HG03135 (cell line): ENCODE measurements at regions not wholly inside any gene's neighbourhood (a gene's known extent, or its start where the extent isn't known, plus 50 kb on each side); places are given as distances from the start of the nearest gene placed in this dataset.
A peak's percentile ranks its signal among the peaks of the same experiment; 100 is the strongest.

Experiments
- ATAC-seq: cut with Tn5 transposase; IDR thresholded peaks from one replicate; pipeline ENCODE4 v1.9.1; 2021; ENCODE audit warnings: mild to moderate bottlenecking, moderate library complexity; ENCODE audit not compliant: unreplicated experiment

DNA sequence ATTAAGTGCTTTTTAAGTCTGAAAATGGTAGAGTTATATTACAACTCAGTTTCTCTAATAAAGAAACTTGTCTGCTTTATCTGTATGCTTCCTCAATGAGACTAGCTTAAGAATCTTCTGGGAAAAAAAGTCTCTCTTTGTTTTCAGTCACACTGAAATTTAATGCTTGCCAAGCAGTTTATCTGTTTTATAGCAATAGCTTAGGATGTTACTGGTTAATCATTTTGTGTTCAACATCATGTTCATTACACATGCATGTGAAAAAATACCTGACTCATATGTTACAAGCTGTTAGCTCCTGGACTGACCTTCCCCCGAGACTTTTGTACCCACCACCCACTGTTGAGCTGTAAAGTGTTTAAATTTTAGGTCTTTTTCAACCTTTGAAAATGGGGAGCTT lies 706.2 kb upstream of the CBLB start:
- no peak for ATAC-seq

DNA sequence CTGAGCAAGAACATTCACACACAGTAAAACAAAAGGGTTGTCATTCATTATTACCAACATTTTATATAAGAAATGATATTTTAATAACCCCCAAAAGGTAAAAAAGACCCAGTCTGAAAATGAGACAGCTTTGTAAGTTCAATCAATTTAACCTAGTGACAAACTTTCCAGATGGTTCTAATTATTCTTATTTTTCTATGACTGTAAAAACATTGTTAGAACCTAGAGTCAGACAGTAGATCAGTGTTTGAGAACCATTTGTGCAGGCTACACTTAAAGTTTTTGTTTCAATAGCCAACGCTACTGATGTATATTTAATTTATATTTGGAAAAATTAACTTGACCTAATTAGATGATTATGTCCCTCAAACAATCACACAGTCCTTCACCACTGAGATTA lies 708.4 kb upstream of the CBLB start:
- ATAC-seq, result no peak

- no peak for ATAC-seq
Measured at GRCh38 chr3:106578911-106579310, 710.1 kb upstream of the CBLB start.

GRCh38 chr3:106582151-106582550 lies 713.3 kb upstream of the CBLB start:
- ATAC-seq, result no peak

- no peak for ATAC-seq
Measured at GRCh38 chr3:106587551-106587950, 718.7 kb upstream of the CBLB start.

DNA sequence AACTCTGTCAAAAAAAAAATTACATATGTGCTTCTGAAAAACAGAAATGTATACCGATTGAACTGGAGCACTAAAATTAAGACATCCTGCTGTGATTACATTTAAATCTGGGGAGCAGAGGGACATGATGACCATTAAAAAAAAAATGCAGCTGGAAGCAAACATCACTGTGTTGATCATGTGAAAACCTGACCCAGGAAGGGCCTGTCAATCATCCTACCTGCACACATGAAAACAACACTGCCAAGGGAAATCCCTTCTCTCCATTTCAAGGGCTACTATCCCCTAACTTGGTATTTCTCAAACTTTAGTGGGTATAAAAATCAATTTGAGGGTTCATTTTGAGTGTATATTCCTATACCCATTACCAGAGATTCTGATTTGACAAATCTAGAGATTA lies 719.9 kb upstream of the CBLB start:
- no peak for ATAC-seq

- ATAC-seq, result no peak
Measured at GRCh38 chr3:106589311-106589942, 720.6 kb upstream of the CBLB start.

DNA sequence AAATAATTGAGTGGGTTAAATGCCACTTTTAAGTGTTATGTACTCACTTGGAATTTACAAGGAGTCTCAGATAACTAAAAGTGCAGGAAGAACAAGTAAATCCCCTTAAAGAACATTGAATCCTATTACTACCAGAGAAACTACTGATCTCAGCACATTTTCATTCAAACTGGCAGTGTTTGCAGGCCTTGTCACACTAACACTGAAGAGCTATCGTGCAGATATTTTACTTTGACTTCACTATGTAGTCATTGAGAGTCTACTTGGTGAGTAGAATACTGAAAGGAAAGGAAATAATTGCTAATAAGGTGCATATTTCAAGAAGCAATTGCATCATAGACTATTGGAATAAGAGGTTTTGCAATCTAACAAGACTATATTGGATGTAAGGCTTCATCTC lies 721.4 kb upstream of the CBLB start:
- ATAC-seq, result no peak

GRCh38 chr3:106593381-106593780 lies 724.6 kb upstream of the CBLB start:
- no peak for ATAC-seq

DNA sequence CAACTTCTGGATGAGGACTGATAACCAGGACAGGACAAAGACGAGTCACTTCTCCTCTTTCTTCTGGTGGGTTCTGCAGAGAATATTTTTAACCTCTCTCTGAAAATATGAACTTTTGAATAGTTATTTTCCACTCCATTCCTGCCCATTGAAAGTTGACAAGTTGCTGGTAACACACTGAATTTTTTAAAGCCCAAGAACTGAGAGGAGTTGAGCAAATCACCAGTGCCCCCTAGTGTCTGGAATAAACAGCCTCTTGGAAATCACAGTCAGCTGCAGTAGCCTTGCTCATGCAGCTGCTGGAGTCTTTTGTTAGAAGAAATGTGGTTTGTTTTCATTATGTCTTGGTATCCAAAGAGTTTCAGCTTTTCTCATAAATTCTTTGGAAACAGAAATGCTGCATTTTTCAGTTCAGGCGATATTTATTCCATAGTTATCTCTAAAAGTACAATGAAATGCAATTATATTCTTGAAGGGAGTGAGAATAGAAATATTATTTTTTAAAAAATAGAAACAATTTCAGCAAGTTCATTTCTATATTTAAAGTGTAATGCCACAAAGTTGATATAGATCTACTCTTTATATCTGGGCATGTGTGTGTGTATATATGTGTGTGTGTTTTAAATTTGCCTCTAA lies 741.0 kb upstream of the CBLB start:
- peak; percentile 76 for ATAC-seq

DNA sequence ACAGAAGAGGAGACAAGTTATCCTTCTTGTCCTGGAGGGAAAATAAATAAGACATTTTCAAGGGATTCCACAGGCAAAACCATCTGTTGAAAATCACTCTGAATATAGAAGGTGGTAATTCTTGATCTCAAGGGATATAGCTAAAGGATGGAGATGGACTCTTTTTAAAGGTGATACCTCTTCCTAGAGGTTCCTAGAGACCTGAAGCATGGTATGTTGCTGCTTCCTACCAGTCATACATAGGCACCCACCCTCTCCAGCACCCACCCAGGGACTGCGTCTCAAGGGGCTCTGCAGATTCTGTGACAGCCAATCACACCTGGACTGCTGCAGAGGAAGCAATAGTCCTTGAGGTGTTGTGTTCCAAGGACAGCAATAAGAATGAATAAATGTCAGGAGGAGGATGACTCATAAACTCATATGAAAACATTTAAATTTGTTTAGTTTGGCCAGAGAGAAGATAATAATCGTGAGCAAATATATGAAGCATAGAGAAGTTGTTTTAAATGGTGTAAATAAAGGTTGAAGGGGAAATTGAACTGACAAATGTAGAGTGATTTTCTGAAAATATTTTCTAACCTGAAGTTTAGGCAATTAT lies 741.6 kb upstream of the CBLB start:
- ATAC-seq, result no peak

DNA sequence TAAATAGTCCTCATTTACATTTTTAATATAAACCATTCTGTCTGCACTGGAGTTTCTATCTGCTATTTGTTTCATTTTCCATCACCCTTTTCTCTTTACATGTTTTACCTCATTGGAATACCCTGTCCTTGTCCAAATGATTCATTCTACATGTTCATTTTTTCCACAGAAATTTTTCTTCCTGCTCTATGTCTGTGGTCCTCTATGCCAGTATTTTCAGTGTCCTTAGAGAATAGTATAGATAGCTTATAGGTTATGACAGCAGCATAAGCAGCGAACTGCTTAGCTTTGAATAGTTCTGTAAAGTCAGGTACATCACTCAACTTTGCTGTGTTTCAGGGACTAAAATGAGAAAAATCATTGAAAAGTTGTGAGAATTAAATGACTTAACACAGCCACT lies 742.3 kb upstream of the CBLB start:
- ATAC-seq, result no peak

DNA sequence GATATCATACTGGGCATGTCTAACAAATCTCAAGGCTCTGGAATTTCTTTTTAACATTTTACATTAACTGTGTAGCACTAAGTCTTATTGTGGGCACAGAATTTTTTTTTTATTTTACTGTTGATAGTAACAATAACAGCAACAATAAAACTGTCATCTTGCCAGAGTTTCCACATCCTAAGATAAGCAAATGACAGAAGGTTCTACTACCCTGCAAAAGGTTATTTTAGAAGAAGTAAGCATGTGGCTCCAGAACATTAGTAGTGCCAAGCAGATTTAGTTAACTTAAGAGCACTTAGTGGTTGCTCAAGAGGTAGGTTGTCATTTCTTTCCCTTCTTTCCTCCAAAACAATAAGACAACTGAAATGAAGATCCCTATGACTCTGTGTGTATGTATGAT lies 743.0 kb upstream of the CBLB start:
- no peak for ATAC-seq

DNA sequence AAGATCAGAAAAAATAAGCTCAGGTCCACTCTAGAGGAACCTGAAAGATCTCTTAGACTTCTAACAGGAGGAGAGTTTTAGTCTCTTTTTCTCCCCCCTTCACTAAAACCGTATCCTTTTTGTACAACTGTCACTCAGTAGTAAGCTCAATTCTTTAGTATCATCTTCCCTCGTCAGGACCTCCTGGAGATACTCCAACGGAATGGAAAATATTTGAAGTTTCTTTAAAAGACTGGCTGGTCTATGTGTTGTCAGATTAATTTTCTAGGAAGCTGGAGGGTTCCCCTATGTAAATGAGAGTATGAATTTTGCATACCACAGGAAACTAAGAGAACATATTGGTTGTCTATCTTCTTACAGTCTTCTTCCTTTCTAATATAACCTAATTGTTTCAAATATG lies 747.7 kb upstream of the CBLB start:
- no peak for ATAC-seq

DNA sequence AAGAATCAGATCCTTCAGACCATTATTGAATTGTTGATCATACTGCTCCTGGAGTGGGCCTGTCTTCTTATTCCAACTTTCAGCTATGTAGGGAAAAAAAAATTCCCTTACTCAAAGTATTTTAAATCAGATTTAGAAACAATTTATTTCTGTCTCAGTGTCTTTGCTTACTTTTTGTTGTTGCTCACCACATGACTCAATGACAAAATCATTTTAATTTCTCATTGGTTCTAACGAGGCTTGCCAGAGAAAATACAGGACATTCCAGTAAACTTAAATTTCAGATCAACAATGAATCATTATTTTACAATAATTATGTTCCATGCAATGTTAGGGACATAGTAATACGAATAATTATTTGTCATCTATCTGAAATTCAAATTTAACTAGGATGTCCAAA lies 748.5 kb upstream of the CBLB start:
- ATAC-seq, result no peak

- ATAC-seq, result no peak
Measured at GRCh38 chr3:106620646-106621045, 751.8 kb upstream of the CBLB start.

DNA sequence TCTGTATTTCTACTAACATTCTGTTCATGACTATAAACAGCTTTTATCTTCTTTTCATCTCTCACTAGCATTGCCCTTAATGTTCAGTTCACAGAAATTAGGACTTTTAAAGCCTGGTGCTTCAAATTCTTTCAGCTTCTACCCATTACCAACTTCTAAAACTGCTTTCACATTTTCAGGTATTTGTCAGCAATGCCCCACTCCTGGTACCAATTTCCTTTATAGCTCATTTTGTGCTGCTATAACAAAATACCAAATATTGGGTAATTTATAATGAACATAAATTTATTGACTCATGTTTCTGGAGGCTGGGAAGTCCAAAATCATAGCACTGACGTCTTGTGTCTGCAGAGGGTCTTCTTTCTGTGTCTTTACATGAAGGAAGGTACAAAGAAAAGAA lies 753.1 kb upstream of the CCDC54 start:
- ATAC-seq, result no peak

DNA sequence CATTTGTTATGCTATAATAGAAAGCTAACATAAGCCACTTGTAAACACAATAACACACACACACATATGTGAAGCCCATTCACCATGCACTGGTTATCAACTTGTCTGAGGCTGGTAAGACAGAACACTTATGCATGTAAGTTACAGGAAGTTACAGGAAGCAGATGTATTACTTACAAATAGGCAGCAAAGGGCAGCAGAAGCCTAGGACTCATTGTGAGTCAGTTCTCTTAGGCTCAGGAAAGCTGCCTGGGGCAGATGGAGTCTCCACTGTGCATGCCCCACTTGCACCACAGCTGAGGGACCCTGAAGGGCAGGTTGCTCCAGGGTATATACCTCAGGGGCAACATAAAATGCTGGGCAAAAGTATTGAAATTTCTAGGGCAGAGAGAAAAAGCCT lies 748.8 kb upstream of the CCDC54 start:
- no peak for ATAC-seq

GRCh38 chr3:106629215-106629832 lies 747.9 kb upstream of the CCDC54 start:
- peak; percentile 61 for ATAC-seq

DNA sequence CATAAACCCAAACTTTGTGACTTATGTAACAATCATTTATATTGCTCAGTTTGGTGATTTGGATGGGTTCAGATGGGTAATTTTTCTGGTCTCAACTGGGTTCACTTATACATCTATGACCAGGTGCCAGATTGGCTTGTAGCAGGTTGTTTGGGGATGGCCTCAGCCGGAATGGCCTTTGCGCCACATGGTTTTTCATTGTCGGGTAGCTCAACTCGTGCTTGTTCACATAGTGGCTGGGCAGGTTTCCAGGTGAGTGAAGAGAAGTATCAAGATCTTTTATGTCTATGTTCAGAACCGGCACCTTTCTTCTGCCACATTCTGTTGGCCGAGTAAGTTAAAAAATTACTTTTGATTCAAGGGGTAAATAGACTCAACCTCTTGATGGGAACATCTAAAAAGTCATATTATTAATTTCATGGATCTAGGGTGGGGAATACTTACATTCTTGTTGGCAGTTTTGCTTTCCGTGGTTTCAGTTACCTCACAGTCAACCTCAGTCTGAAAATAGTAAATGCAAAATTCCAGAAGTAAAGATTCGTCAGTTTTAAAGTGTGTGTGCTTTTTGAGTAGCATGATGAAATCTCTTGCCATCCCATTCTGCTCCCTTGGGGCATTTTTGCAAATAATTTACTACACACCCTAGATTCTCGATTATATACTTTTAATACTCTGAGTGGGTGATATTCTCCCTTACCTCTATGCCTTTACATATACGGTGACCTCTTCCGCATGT lies 745.7 kb upstream of the CCDC54 start:
- no peak for ATAC-seq

- no peak for ATAC-seq
Measured at GRCh38 chr3:106635271-106635670, 742.0 kb upstream of the CCDC54 start.

DNA sequence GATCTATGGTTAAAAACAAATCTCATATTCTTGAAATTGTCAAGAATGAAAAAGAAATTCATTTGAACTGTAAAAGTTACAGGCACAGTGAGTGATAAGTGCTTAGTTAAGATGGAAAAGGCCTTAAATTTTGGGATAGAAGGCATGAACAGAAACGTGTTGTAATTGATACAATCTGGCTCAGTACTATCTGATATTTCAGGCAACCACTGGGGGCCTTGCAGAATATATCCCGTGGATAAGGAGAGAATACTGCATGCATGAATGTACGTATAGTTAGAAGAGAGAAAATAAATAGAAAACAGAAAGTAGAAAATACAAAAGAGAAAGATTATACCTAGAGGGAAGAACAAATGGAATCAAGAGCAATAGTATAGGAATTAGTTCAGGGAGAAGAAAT lies 741.4 kb upstream of the CCDC54 start:
- no peak for ATAC-seq
